Cardiac muscle cell (in vitro differentiated cells and primary cell): ENCODE measurements at regions not wholly inside any gene's neighbourhood (a gene's known extent, or its start where the extent isn't known, plus 50 kb on each side); places are given as distances from the start of the nearest gene placed in this dataset.
"Not testable (repeated sequence)": the region's sequence is repeated elsewhere in the genome, so short reads cannot be mapped to it uniquely, and the experiment has no call there.

Source experiments
- DNase-seq, 2 donors: peaks; one replicate each; pipeline versions ENCODE4 v3.0.0 to v3.0.0-alpha.2; 2010 to 2017; ENCODE audit warnings: low read depth in 1 of 2, low spot score in 1 of 2
- H3K27ac ChIP-seq: fragments of 200-600 bp; sonication (generic); 2 replicates; pipeline ENCODE4 v1.5.1; 2016
- H3K27me3 ChIP-seq: fragments of 200-600 bp; sonication (generic); 2 replicates; pipeline ENCODE4 v1.6.0; 2016; ENCODE audit warnings: control low read depth
- H3K36me3 ChIP-seq: fragments of 200-600 bp; sonication (generic); 2 replicates; pipeline ENCODE4 v1.5.1; 2016; ENCODE audit warnings: control low read depth
- H3K4me1 ChIP-seq: fragments of 200-600 bp; sonication (generic); 2 replicates; pipeline ENCODE4 v1.8.1; 2017; ENCODE audit warnings: low read depth, mild to moderate bottlenecking, mixed run types
- H3K4me3 ChIP-seq: fragments of 200-600 bp; sonication (generic); 2 replicates; pipeline ENCODE4 v1.5.1; 2016; ENCODE audit warnings: mild to moderate bottlenecking
- H3K9me3 ChIP-seq: fragments of 200-600 bp; sonication (generic); 2 replicates; pipeline ENCODE4 v1.5.1; 2017; ENCODE audit warnings: low read depth, mild to moderate bottlenecking, control low read depth
- TF ChIP-seq, protein P1 (sequence below): IDR thresholded peaks from 2 replicates; pipeline ENCODE4 v1.5.1; 2012; ENCODE audit warnings: low read depth, mild to moderate bottlenecking, low read length

DNA sequence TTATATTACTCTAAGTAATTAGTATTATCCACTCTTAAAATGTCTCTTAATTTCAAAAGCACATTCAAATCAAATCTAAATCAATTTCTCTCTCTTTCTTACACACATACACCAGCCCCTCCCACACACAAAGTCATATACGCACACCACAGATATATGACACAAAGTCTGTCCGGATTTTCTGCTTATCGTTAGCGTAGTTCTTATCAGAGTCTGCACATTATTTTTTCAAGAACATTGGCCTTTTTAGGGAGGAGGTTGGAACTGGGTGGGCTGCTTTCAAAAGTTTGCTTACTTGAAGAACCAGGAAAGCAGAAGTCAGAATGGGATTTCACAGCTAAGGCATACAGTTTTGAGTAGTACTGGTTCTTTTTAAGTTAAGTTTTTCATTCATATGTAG is 387.6 kb upstream of the CHRM2 start:
- no peak for DNase-seq
- Histone ChIP-seq H3K9me3 (no peaks in the 10 kb centered on the region), H3K4me3 (no peak overlapping the region), H3K36me3 (no peaks in the 10 kb centered on the region), H3K27me3 (no peaks in the 10 kb centered on the region), H3K27ac (no peak overlapping the region), H3K4me1 (no peaks in the 10 kb centered on the region)
- TF ChIP-seq, protein P1, sequence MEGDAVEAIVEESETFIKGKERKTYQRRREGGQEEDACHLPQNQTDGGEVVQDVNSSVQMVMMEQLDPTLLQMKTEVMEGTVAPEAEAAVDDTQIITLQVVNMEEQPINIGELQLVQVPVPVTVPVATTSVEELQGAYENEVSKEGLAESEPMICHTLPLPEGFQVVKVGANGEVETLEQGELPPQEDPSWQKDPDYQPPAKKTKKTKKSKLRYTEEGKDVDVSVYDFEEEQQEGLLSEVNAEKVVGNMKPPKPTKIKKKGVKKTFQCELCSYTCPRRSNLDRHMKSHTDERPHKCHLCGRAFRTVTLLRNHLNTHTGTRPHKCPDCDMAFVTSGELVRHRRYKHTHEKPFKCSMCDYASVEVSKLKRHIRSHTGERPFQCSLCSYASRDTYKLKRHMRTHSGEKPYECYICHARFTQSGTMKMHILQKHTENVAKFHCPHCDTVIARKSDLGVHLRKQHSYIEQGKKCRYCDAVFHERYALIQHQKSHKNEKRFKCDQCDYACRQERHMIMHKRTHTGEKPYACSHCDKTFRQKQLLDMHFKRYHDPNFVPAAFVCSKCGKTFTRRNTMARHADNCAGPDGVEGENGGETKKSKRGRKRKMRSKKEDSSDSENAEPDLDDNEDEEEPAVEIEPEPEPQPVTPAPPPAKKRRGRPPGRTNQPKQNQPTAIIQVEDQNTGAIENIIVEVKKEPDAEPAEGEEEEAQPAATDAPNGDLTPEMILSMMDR = no peak

DNA sequence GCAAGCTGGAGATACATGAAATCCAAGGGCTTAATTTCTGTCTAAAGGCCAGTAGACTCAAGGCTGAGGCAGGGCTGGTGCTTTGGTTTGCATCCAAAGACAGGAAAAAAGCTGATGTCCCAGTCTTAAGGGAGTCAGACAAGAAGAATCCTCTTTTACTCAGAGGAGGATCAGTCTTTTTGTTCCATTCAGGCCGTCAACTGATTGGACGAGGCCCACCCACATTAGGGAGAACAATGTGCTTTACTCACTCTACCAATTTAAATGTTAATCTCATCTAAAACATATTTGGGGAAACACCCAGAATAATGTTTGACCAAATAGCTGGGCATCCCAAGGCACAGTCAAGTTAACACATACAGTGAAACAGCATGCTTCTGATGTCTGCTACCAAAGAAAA is 388.5 kb upstream of the CHRM2 start:
- no peaks in the 10 kb centered on the region for H3K9me3 ChIP-seq
- no peaks in the 10 kb centered on the region for H3K4me1 ChIP-seq
- H3K27ac ChIP-seq = no peak overlapping the region
- H3K27me3 ChIP-seq = no peaks in the 10 kb centered on the region
- no peak overlapping the region for H3K4me3 ChIP-seq
- TF ChIP-seq, protein P1 = no peak
- H3K36me3 ChIP-seq = no peaks in the 10 kb centered on the region
- DNase-seq = no peak

DNA sequence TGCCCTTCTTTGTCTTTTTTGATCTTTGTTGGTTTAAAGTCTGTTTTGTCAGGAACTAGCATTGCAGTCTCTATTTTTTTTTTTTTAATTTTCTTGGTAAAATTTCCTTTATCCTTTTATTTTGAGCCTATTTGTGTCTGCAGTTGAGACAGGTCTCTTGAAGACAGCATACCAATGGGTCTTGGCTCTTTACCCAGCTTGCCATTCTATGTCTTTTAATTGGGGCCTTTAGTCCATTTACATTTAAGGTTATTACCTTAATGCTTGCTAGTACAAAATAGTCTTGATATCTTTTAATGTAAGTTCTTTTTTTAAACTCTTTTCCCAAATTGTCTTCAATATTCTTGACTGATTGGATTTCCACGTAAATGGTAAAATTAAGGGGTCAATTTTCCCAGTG is 398.3 kb upstream of the CHRM2 start:
- no peaks in the 10 kb centered on the region for H3K36me3 ChIP-seq
- no peaks in the 10 kb centered on the region for H3K27me3 ChIP-seq
- no peak for DNase-seq
- H3K4me3 ChIP-seq = no peak overlapping the region
- no peaks in the 10 kb centered on the region for H3K4me1 ChIP-seq
- H3K27ac ChIP-seq = no peak overlapping the region
- TF ChIP-seq, protein P1 = no peak
- peaks cover 4% of the 10 kb centered on the region for H3K9me3 ChIP-seq

DNA sequence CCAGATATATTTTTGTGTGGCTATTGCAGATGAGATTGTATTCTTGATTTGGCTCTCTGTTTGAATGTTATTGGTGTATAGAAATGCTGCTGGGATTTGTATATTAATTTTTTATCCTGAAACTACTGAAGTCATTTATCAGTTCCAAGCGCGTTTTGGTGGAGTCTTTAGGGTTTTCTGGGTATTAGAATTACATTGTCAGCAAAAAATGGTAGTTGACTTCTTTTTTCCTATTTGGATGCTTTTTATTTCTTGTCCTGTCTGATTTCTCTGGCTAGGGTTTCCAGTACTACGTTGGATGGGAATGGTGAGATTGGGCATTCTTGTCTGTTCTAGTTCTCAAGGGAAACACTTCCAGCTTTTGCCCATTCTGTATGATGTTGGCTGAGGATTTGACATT is 415.5 kb upstream of the CHRM2 start:
- no peak overlapping the region for H3K4me3 ChIP-seq
- H3K36me3 ChIP-seq = no peaks in the 10 kb centered on the region
- H3K27ac ChIP-seq = no peak overlapping the region
- no peak for DNase-seq
- H3K4me1 ChIP-seq = no peaks in the 10 kb centered on the region
- no peaks in the 10 kb centered on the region for H3K9me3 ChIP-seq
- TF ChIP-seq, protein P1 = no peak
- H3K27me3 ChIP-seq = no peaks in the 10 kb centered on the region

DNA sequence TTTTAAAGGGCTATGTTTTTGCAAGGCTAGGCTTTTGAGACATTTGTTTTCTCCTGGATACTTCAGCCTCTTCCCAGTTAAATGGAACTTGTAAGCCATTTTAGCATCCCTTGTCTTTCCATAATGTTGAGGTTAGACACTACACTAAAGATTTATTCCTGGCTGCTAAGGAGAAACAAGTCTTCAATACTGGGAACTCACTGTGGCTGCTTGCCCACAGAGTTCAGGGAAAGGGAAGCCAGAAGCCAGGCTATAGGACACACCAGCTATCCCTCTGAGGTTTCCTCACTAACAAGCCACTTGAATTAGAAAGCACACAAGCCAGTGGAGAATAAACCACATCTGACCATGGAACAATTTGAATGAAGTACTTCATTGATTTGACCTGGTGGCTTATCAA is 421.7 kb upstream of the CHRM2 start:
- H3K4me1 ChIP-seq = no peaks in the 10 kb centered on the region
- no peaks in the 10 kb centered on the region for H3K36me3 ChIP-seq
- no peaks in the 10 kb centered on the region for H3K27me3 ChIP-seq
- H3K27ac ChIP-seq = no peak overlapping the region
- DNase-seq = no peak
- no peak overlapping the region for H3K4me3 ChIP-seq
- TF ChIP-seq, protein P1 = no peak
- no peaks in the 10 kb centered on the region for H3K9me3 ChIP-seq

DNA sequence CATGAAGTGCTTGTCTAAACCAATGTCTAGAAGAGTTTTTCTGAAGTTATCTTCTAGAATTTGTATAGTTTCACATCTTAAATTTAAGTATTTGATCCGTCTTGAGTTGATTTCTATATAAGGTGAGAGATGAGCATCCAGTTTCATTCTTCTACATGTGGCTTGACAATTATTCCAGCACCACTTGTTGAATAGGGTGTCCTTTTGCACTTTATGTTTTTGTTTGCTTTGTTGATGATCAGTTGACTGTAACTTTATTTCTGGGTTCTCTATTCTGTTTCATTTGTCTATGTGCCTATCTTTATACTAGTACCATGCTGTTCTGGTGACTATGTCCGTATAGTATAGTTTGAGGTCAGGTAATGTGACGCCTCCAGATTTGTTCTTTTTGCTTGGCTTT is 426.6 kb upstream of the CHRM2 start:
- H3K36me3 ChIP-seq = no peaks in the 10 kb centered on the region
- TF ChIP-seq, protein P1 = no peak
- no peaks in the 10 kb centered on the region for H3K9me3 ChIP-seq
- H3K27me3 ChIP-seq = no peaks in the 10 kb centered on the region
- H3K4me3 ChIP-seq = no peak overlapping the region
- no peaks in the 10 kb centered on the region for H3K4me1 ChIP-seq
- DNase-seq = no peak
- H3K27ac ChIP-seq = no peak overlapping the region

DNA sequence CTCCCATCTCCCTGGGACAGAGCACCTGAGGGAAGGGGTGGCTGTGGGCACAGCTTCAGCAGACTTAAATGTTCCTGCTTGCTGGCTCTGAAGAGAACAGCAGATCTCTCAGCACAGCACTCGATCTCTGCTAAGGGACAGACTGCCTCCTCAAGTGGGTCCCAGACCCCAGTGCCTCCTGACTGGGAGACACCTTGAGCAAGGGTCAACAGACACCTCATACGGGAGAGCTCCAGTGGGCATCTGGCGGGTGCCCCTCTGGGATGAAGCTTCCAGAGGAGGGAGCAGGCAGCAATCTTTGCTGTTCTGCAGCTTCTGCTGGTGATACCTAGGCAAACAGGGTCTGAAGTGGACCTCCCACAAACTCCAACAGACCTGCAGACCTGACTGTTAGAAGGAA is 436.7 kb upstream of the CHRM2 start:
- not testable (repeated sequence) for H3K27ac ChIP-seq, DNase-seq, H3K4me3 ChIP-seq, H3K36me3 ChIP-seq, H3K9me3 ChIP-seq, H3K4me1 ChIP-seq, H3K27me3 ChIP-seq
